A673 (cell line): ENCODE measurements at regions not wholly inside any gene's neighbourhood (a gene's known extent, or its start where the extent isn't known, plus 50 kb on each side); places are given as distances from the start of the nearest gene placed in this dataset.

ENCODE experiments used
- BruUV-seq: library from RNA; stranded (reverse); fragments of 400-500 nt; replicated peaks from 2 replicates; lab custom pipeline; 2021; lab: Mats Ljungman, UMichigan
- CTCF ChIA-PET: fragments of 300-600 bp; sonication (Branson Sonifier 250); formaldehyde crosslinking; loops from one replicate; lab custom pipeline; 2022; ENCODE audit warnings: antibody characterized with exemption; lab: Charles Lee
- POLR2A ChIA-PET: fragments of 300-600 bp; sonication (Branson Sonifier 250); formaldehyde crosslinking; loops from one replicate; lab custom pipeline; 2022; ENCODE audit warnings: antibody characterized with exemption; ENCODE audit not compliant: low non-redundant PET; lab: Charles Lee
- DNase-seq: peaks from one replicate; pipeline ENCODE4 v3.0.0-alpha.2; 2015; ENCODE audit warnings: low spot score
- H3K27ac ChIP-seq: fragments of 200-600 bp; sonication (generic); 2 replicates; pipeline ENCODE4 v1.5.1; 2016; ENCODE audit warnings: mixed run types, low read depth, mild to moderate bottlenecking, mixed read lengths, antibody characterized with exemption, low read length; ENCODE audit not compliant: poor library complexity, severe bottlenecking
- H3K27me3 ChIP-seq: fragments of 200-600 bp; sonication (generic); replicated peaks from 2 replicates; pipeline ENCODE4 v1.6.1; 2017; ENCODE audit warnings: mixed run types, low read depth, mild to moderate bottlenecking, mixed read lengths, antibody characterized with exemption, low read length; ENCODE audit not compliant: insufficient read depth, poor library complexity
- H3K36me3 ChIP-seq: fragments of 200-600 bp; sonication (generic); 2 replicates; pipeline ENCODE4 v1.6.1; 2016; ENCODE audit warnings: mixed run types, mild to moderate bottlenecking, mixed read lengths, antibody characterized with exemption, low read length; ENCODE audit not compliant: insufficient read depth, poor library complexity, severe bottlenecking
- H3K4me1 ChIP-seq: fragments of 200-600 bp; sonication (generic); 2 replicates; pipeline ENCODE4 v1.6.1; 2017; ENCODE audit warnings: mixed run types, mild to moderate bottlenecking, mixed read lengths, antibody characterized with exemption, low read length; ENCODE audit not compliant: insufficient read depth, poor library complexity, severe bottlenecking
- H3K4me3 ChIP-seq: fragments of 200-600 bp; sonication (generic); 2 replicates; pipeline ENCODE4 v1.5.1; 2016; ENCODE audit warnings: low read depth, mixed run types, mild to moderate bottlenecking, mixed read lengths, low read length; ENCODE audit not compliant: poor library complexity, severe bottlenecking
- H3K9me3 ChIP-seq: fragments of 200-600 bp; sonication (generic); 2 replicates; pipeline ENCODE4 v1.6.1; 2016; ENCODE audit warnings: mixed run types, low read depth, mild to moderate bottlenecking, mixed read lengths, antibody characterized with exemption, low read length; ENCODE audit not compliant: poor library complexity, severe bottlenecking
- CTCF ChIP-seq: fragments of 300-800, 200-600 bp; sonication (generic); conservative IDR thresholded peaks from 2 replicates; pipeline ENCODE4 v1.5.1; 2017; ENCODE audit warnings: low read depth, mild to moderate bottlenecking, antibody characterized with exemption, low read length, moderate library complexity, mixed read lengths
- EZH2 ChIP-seq: fragments of 200-600 bp; sonication (generic); IDR thresholded peaks from 2 replicates; pipeline ENCODE4 v1.6.1; 2017; ENCODE audit warnings: borderline replicate concordance, low read depth, mild to moderate bottlenecking, mixed read lengths, antibody characterized with exemption, low read length; ENCODE audit not compliant: poor library complexity, severe bottlenecking
- intact Hi-C: fragments of 100-400 bp; cut with micrococcal nuclease; formaldehyde crosslinking; loops from one replicate; pipeline ENCODE4 v1.10.0; 2022; ENCODE audit not compliant: unreplicated experiment

- intact Hi-C loops = no loop called here
- Histone ChIP-seq H3K4me1 (no peaks in the 10 kb centered on the region), H3K27ac (no peak overlapping the region), H3K4me3 (no peak overlapping the region), H3K27me3 (peaks cover 30% of the 10 kb centered on the region), H3K9me3 (no peaks in the 10 kb centered on the region), H3K36me3 (no peaks in the 10 kb centered on the region)
- ChIA-PET POLR2A (no interaction called here), CTCF (no interaction called here)
- no TSS peak for BruUV-seq
- TF ChIP-seq CTCF (no peak), EZH2 (no peak)
- DNase-seq = no peak
These were observed 258.9 kb downstream of the SUDS3 start for GRCh38 chr12:118635276-118635675.

- Histone ChIP-seq H3K27me3 (peaks cover 48% of the 10 kb centered on the region), H3K4me1 (no peaks in the 10 kb centered on the region), H3K36me3 (no peaks in the 10 kb centered on the region), H3K9me3 (no peaks in the 10 kb centered on the region), H3K27ac (no peak overlapping the region), H3K4me3 (no peak overlapping the region)
- intact Hi-C loops = no loop called here
- DNase-seq = no peak
- TF ChIP-seq CTCF = no peak
- no peak for TF ChIP-seq EZH2
- POLR2A ChIA-PET = no interaction called here
- BruUV-seq = no TSS peak
- CTCF ChIA-PET = no interaction called here
These were observed 261.5 kb downstream of the SUDS3 start for GRCh38 chr12:118637767-118638370.

- ChIA-PET CTCF (no interaction called here), POLR2A (no interaction called here)
- intact Hi-C loops = no loop called here
- no peaks in the 10 kb centered on the region for H3K4me1 ChIP-seq
- TF ChIP-seq CTCF = no peak
- TF ChIP-seq EZH2 = no peak
- DNase-seq = no peak
- no peaks in the 10 kb centered on the region for H3K9me3 ChIP-seq
- H3K27me3 ChIP-seq = peaks cover 48% of the 10 kb centered on the region
- no peak overlapping the region for H3K27ac ChIP-seq
- H3K36me3 ChIP-seq = no peaks in the 10 kb centered on the region
- BruUV-seq = no TSS peak
- H3K4me3 ChIP-seq = no peak overlapping the region
These were observed 264.9 kb downstream of the SUDS3 start for GRCh38 chr12:118641249-118641648.
